Adrenal gland (tissue), 5 donors: ENCODE measurements at regions not wholly inside any gene's neighbourhood (a gene's known extent, or its start where the extent isn't known, plus 50 kb on each side); places are given as distances from the start of the nearest gene placed in this dataset.

Source experiments
- CTCF ChIP-seq, 6 experiments: fragments of 450-650 bp in 4 of 6; fragments of 200-600 bp in 2 of 6; sonication (generic) in 1 of 6; IDR thresholded peaks; 1 replicate in 5 of 6; 2 replicates in 1 of 6; pipeline versions ENCODE4 v1.5.1 to v1.8.0; 2016 to 2021; ENCODE audit warnings: antibody characterized with exemption in 6 of 6, mild to moderate bottlenecking in 2 of 6, moderate library complexity in 1 of 6
- POLR2A ChIP-seq, 2 donors: fragments of 450-650 bp; IDR thresholded peaks; one replicate each; pipeline ENCODE4 v1.6.1; 2017; ENCODE audit warnings: antibody characterized with exemption in 2 of 2, mild to moderate bottlenecking in 2 of 2, moderate library complexity in 1 of 2
- donor health status: DM: no; HTN: no; CAD: no.

DNA sequence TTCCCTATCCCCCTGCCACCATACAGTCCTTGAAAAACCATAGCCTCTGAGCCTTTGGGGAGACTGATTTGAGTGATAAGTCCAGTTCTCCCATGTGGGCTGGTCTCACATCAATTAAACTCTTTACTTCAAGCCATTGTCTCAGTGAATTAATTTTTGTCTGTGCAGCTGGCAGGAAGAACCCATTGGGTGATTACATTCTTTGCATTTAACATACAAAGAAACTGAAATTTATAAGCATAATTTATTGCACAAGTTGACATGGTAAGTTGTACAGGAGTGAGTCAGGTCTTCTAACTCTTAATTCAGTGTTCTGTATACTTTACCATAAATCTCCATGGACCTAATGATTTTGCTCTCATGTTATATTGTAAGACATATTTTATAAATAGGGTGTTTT, 1613.0 kb upstream of the LRRTM3 start:
- TF ChIP-seq CTCF (IDR thresholded peaks at IDR 0.05) (no peak), POLR2A (IDR thresholded peaks at IDR 0.05) (no peak)
